HEK293 (cell line): ENCODE measurements at regions not wholly inside any gene's neighbourhood (a gene's known extent, or its start where the extent isn't known, plus 50 kb on each side); places are given as distances from the start of the nearest gene placed in this dataset.

Experiments used
- ZBTB1 ChIP-seq: fragments of 450-650 bp; formaldehyde crosslinking; IDR thresholded peaks from 2 replicates; pipeline ENCODE4 v1.5.1; 2016; ENCODE audit warnings: missing biosample characterization, missing genetic modification characterization
- ZNF155 ChIP-seq: fragments of 450-650 bp; formaldehyde crosslinking; IDR thresholded peaks from 2 replicates; pipeline ENCODE4 v1.5.1; 2016; ENCODE audit warnings: missing biosample characterization, missing genetic modification characterization
- ZNF175 ChIP-seq: fragments of 450-650 bp; formaldehyde crosslinking; IDR thresholded peaks from 2 replicates; pipeline ENCODE4 v1.5.1; 2016; ENCODE audit warnings: missing biosample characterization, missing genetic modification characterization
- ZNF274 ChIP-seq, 2 experiments: fragments of 200-500 bp in 1 of 2; fragments of 450-650 bp in 1 of 2; sonication (Bioruptor generic) in 1 of 2; formaldehyde crosslinking in 1 of 2; IDR thresholded peaks; 2 replicates each; pipeline versions ENCODE4 v1.5.1 to v1.6.1; 2014 to 2016; ENCODE audit warnings: borderline replicate concordance in 1 of 2, inconsistent platforms in 1 of 2, low read length in 1 of 2, missing biosample characterization in 1 of 2, missing genetic modification characterization in 1 of 2
- ZNF302 ChIP-seq: fragments of 450-650 bp; formaldehyde crosslinking; IDR thresholded peaks from 2 replicates; pipeline ENCODE4 v1.5.1; 2016; ENCODE audit warnings: missing biosample characterization, missing genetic modification characterization, low read depth
- ZNF629 ChIP-seq: fragments of 450-650 bp; formaldehyde crosslinking; IDR thresholded peaks from 2 replicates; pipeline ENCODE4 v1.5.1; 2017; ENCODE audit warnings: missing biosample characterization, missing genetic modification characterization
- ZNF707 ChIP-seq: fragments of 450-650 bp; formaldehyde crosslinking; IDR thresholded peaks from 2 replicates; pipeline ENCODE4 v1.5.1; 2016; ENCODE audit warnings: missing biosample characterization, missing genetic modification characterization
- ZNF830 ChIP-seq: fragments of 450-650 bp; IDR thresholded peaks from 2 replicates; pipeline ENCODE4 v1.5.0; 2018; ENCODE audit warnings: missing biosample characterization, missing genetic modification characterization, low read depth, mild to moderate bottlenecking, moderate library complexity
- TF ChIP-seq, protein P1 (sequence below): fragments of 450-650 bp; formaldehyde crosslinking; IDR thresholded peaks from 2 replicates; pipeline ENCODE4 v1.5.1; 2016; ENCODE audit warnings: missing biosample characterization, missing genetic modification characterization
- TF ChIP-seq, protein P2 (sequence below): fragments of 450-650 bp; formaldehyde crosslinking; IDR thresholded peaks from 2 replicates; pipeline ENCODE4 v1.5.1; 2017; ENCODE audit warnings: missing biosample characterization, missing genetic modification characterization
- TF ChIP-seq, protein P3 (sequence below): fragments of 450-650 bp; formaldehyde crosslinking; IDR thresholded peaks from 2 replicates; pipeline ENCODE4 v1.5.1; 2016; ENCODE audit warnings: missing biosample characterization, missing genetic modification characterization

DNA sequence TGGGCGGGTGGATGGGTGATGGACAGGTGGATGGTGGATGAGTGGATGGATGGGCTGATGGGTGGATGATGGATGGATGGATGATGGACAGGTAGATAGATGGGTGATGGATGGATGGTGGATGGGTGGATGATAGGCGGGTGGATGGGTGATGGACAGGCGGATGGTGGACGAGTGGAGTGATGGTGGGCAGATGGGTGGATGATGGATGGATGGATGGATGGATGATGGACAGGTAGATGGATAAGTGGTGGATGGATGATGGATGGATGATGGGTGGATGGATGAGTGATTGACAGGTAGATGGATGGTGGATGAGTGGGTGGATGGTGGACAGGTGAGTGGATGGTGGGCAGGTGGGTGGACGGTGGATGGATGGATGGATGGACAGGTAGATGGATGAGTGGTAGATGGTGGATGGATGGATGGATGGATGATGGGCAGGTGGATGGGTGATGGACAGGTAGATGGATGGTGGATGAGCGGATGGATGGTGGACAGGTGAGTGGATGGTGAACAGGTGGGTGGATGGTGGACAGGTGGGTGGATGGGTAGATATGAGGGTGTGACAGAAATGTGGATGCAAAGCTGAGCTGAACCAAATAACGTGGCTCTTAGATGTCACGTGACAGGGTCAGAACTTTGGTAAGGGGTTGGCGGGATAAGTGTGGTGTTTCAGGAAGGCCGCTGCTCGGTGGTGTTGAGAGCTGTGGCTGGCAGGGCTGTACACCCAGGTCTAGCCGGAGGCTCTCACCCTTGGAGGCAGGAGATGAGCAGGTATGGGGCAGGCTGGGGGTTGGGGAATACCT, 234.3 kb upstream of the CIBAR2 start:
- TF ChIP-seq ZNF155 (tag by site-specific recombination) (no peak), ZNF302 (tag by site-specific recombination) (no peak), ZBTB1 (tag by site-specific recombination) (no peak), ZNF274 (IDR thresholded peaks at IDR 0.05; ENCODE audit: low read length) (no peak), ZNF274 (tag by site-specific recombination; IDR thresholded peaks at IDR 0.05; ENCODE audit: borderline replicate concordance) (no peak; the same call in 1 of the 2 replicates), ZNF629 (tag by site-specific recombination) (no peak), ZNF830 (tag by site-specific recombination) (no peak), ZNF707 (tag by site-specific recombination) (no peak), ZNF175 (tag by site-specific recombination) (no peak)
- TF ChIP-seq, protein P1, sequence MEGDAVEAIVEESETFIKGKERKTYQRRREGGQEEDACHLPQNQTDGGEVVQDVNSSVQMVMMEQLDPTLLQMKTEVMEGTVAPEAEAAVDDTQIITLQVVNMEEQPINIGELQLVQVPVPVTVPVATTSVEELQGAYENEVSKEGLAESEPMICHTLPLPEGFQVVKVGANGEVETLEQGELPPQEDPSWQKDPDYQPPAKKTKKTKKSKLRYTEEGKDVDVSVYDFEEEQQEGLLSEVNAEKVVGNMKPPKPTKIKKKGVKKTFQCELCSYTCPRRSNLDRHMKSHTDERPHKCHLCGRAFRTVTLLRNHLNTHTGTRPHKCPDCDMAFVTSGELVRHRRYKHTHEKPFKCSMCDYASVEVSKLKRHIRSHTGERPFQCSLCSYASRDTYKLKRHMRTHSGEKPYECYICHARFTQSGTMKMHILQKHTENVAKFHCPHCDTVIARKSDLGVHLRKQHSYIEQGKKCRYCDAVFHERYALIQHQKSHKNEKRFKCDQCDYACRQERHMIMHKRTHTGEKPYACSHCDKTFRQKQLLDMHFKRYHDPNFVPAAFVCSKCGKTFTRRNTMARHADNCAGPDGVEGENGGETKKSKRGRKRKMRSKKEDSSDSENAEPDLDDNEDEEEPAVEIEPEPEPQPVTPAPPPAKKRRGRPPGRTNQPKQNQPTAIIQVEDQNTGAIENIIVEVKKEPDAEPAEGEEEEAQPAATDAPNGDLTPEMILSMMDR (tag by site-specific recombination), result no peak
- TF ChIP-seq, protein P2, sequence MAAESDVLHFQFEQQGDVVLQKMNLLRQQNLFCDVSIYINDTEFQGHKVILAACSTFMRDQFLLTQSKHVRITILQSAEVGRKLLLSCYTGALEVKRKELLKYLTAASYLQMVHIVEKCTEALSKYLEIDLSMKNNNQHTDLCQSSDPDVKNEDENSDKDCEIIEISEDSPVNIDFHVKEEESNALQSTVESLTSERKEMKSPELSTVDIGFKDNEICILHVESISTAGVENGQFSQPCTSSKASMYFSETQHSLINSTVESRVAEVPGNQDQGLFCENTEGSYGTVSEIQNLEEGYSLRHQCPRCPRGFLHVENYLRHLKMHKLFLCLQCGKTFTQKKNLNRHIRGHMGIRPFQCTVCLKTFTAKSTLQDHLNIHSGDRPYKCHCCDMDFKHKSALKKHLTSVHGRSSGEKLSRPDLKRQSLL (tag by site-specific recombination), result no peak
- TF ChIP-seq, protein P3, sequence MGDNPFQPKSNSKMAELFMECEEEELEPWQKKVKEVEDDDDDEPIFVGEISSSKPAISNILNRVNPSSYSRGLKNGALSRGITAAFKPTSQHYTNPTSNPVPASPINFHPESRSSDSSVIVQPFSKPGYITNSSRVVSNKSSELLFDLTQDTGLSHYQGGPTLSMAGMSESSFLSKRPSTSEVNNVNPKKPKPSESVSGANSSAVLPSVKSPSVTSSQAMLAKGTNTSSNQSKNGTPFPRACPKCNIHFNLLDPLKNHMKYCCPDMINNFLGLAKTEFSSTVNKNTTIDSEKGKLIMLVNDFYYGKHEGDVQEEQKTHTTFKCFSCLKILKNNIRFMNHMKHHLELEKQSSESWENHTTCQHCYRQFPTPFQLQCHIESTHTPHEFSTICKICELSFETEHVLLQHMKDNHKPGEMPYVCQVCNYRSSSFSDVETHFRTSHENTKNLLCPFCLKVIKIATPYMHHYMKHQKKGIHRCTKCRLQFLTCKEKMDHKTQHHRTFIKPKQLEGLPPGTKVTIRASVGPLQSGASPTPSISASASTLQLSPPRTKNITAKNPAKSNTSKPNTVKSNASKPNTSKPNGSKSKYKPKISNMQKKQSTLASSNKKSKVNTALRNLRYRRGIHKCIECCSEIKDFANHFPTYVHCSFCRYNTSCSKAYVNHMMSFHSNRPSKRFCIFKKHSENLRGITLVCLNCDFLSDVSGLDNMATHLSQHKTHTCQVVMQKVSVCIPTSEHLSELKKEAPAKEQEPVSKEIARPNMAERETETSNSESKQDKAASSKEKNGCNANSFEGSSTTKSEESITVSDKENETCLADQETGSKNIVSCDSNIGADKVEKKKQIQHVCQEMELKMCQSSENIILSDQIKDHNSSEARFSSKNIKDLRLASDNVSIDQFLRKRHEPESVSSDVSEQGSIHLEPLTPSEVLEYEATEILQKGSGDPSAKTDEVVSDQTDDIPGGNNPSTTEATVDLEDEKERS, result no peak
